HepG2 (cell line): ENCODE measurements at regions not wholly inside any gene's neighbourhood (a gene's known extent, or its start where the extent isn't known, plus 50 kb on each side); places are given as distances from the start of the nearest gene placed in this dataset.
"Not testable (repeated sequence)": the region's sequence is repeated elsewhere in the genome, so short reads cannot be mapped to it uniquely, and the experiment has no call there.

Experiments
- ATAC-seq: fragments of 200-7000 bp; cut with Tn5 transposase; 3 replicates; pipeline ENCODE4 v1.9.1; 2020; ENCODE audit warnings: mild to moderate bottlenecking, moderate library complexity
- BruUV-seq: library from RNA; stranded (reverse); fragments of 400-500 nt; replicated peaks from 2 replicates; lab custom pipeline; 2021; lab: Mats Ljungman, UMichigan
- CTCF ChIA-PET: fragments of 300-600 bp; formaldehyde crosslinking; extraction: SDS; loops from one replicate; lab custom pipeline; 2021; ENCODE audit warnings: low total read pairs, inconsistent platforms, low intra/inter-chr PET ratio; lab: Yijun Ruan, JAX
- POLR2A ChIA-PET: fragments of 350-600 bp; sonication (Branson Sonifier 250); formaldehyde crosslinking; loops from one replicate; lab custom pipeline; 2020; ENCODE audit warnings: antibody characterized with exemption, inconsistent platforms; lab: Yijun Ruan, JAX
- DNase-seq: peaks from one replicate; pipeline ENCODE4 v3.0.0-alpha.2; 2015; ENCODE audit warnings: low spot score
- FAIRE-seq: peaks from 3 replicates; lab custom pipeline; 2011; peaks lifted over from hg19 to GRCh38; lab: Jason Lieb, UNC
- H2AFZ ChIP-seq: one replicate; pipeline ENCODE4 v1.6.1; 2011; ENCODE audit warnings: low read length, inconsistent platforms
- H3K27ac ChIP-seq: fragments of 300-600 bp; 3 replicates; pipeline ENCODE4 v1.8.0; 2011; ENCODE audit warnings: mixed run types, mild to moderate bottlenecking, mixed read lengths, low read length, inconsistent platforms; ENCODE audit not compliant: insufficient read depth; ENCODE audit errors: extremely low read length
- H3K27me3 ChIP-seq, 2 experiments: fragments of 200-600 bp in 1 of 2; 2 replicates in 1 of 2; 3 replicates in 1 of 2; pipeline versions ENCODE4 v1.6.0 to v1.8.0; 2011; ENCODE audit warnings: low read length in 2 of 2, mild to moderate bottlenecking in 2 of 2, moderate library complexity in 2 of 2, inconsistent platforms in 1 of 2; ENCODE audit not compliant: insufficient read depth in 2 of 2, control insufficient read depth in 1 of 2
- H3K36me3 ChIP-seq, 2 experiments: fragments of 200-600 bp in 1 of 2; replicated peaks in 1 of 2; 2 replicates in 1 of 2; 3 replicates in 1 of 2; pipeline versions ENCODE4 v1.5.1 to v1.8.0; 2011; ENCODE audit warnings: low read length in 2 of 2, inconsistent platforms in 1 of 2; ENCODE audit not compliant: insufficient read depth in 2 of 2, control insufficient read depth in 1 of 2
- H3K4me1 ChIP-seq: 2 replicates; pipeline ENCODE4 v1.5.1; 2012; ENCODE audit warnings: low read length, inconsistent platforms; ENCODE audit not compliant: insufficient read depth
- H3K4me2 ChIP-seq: 2 replicates; pipeline ENCODE4 v1.6.0; 2011; ENCODE audit warnings: low read depth, low read length, inconsistent platforms
- H3K4me3 ChIP-seq, 3 experiments: fragments of 200-600 bp in 1 of 3; sonication (generic), shearing (Covaris generic) in 1 of 3; replicated peaks in 1 of 3; 2 replicates each; pipeline ENCODE4 v1.5.1; 2011 to 2016; ENCODE audit warnings: low read length in 3 of 3, inconsistent platforms in 2 of 3, low read depth in 2 of 3, mild to moderate bottlenecking in 2 of 3, control low read depth in 1 of 3, mixed read lengths in 1 of 3; ENCODE audit not compliant: insufficient read depth in 1 of 3
- H3K79me2 ChIP-seq: one replicate; pipeline ENCODE4 v1.6.1; 2011; ENCODE audit warnings: low read length, inconsistent platforms; ENCODE audit not compliant: insufficient read depth
- H3K9ac ChIP-seq: 2 replicates; pipeline ENCODE4 v1.6.0; 2011; ENCODE audit warnings: mild to moderate bottlenecking, low read depth, low read length, inconsistent platforms; ENCODE audit not compliant: insufficient read depth
- H3K9me3 ChIP-seq: 2 replicates; pipeline ENCODE4 v1.5.1; 2012; ENCODE audit warnings: mild to moderate bottlenecking, low read length
- H4K20me1 ChIP-seq: 2 replicates; pipeline ENCODE4 v1.6.0; 2011; ENCODE audit warnings: inconsistent platforms, mild to moderate bottlenecking, low read length, moderate library complexity; ENCODE audit not compliant: insufficient read depth
- CCDC6 ChIP-seq: sonication (generic); formaldehyde crosslinking; IDR thresholded peaks from 2 replicates; pipeline ENCODE4 v1.8.1; 2022; ENCODE audit warnings: mild to moderate bottlenecking, missing genetic modification reagents, moderate library complexity
- GFI1 ChIP-seq: sonication (generic); formaldehyde crosslinking; IDR thresholded peaks from 2 replicates; pipeline ENCODE4 v1.5.0; 2020; ENCODE audit warnings: missing genetic modification reagents, mild to moderate bottlenecking, borderline replicate concordance
- POGZ ChIP-seq: sonication (generic); formaldehyde crosslinking; IDR thresholded peaks from 2 replicates; pipeline ENCODE4 v1.4.0; 2020; ENCODE audit warnings: mild to moderate bottlenecking, missing genetic modification reagents
- ZMYM2 ChIP-seq: sonication (generic); formaldehyde crosslinking; IDR thresholded peaks from 2 replicates; pipeline ENCODE4 v1.8.0; 2022; ENCODE audit warnings: mild to moderate bottlenecking, missing genetic modification reagents
- ZNF160 ChIP-seq: sonication (generic); formaldehyde crosslinking; IDR thresholded peaks from 2 replicates; pipeline ENCODE4 v1.8.0; 2022; ENCODE audit warnings: mild to moderate bottlenecking, inconsistent platforms, missing genetic modification reagents
- ZSCAN9 ChIP-seq: IDR thresholded peaks from 2 replicates; pipeline ENCODE4 v1.6.1; 2016; ENCODE audit warnings: borderline replicate concordance
- whole genome bisulfite sequencing: methylation state at CpG from one replicate; pipeline ENCODE4 v1.1.6; 2017; ENCODE audit warnings: low lambda C conversion rate; 5-methylcytosine and 5-hydroxymethylcytosine counted together
- in situ Hi-C: cut with HindIII; loops from 2 replicates; pipeline ENCODE4 v1.10.0; 2017; ENCODE audit warnings: low pct_unique_long_range_greater_than_20kb; ENCODE audit not compliant: extremely low pct_ligation_motif_present
- intact Hi-C: fragments of 100-400 bp; cut with micrococcal nuclease; formaldehyde crosslinking; loops from one replicate; pipeline ENCODE4 v1.10.0; 2022; ENCODE audit not compliant: unreplicated experiment
- TF ChIP-seq, protein P1 (sequence below): sonication (generic); formaldehyde crosslinking; IDR thresholded peaks from 2 replicates; pipeline ENCODE4 v1.5.1; 2020; ENCODE audit warnings: missing genetic modification reagents, mild to moderate bottlenecking, borderline replicate concordance
- TF ChIP-seq, protein P2 (sequence below): sonication (generic); formaldehyde crosslinking; IDR thresholded peaks from 2 replicates; pipeline ENCODE4 v1.8.0; 2022; ENCODE audit warnings: mild to moderate bottlenecking, missing genetic modification reagents, moderate library complexity
- TF ChIP-seq, protein P3 (sequence below): sonication (generic); formaldehyde crosslinking; IDR thresholded peaks from 2 replicates; pipeline ENCODE4 v1.5.0; 2020; ENCODE audit warnings: mild to moderate bottlenecking, missing genetic modification reagents, borderline replicate concordance

DNA sequence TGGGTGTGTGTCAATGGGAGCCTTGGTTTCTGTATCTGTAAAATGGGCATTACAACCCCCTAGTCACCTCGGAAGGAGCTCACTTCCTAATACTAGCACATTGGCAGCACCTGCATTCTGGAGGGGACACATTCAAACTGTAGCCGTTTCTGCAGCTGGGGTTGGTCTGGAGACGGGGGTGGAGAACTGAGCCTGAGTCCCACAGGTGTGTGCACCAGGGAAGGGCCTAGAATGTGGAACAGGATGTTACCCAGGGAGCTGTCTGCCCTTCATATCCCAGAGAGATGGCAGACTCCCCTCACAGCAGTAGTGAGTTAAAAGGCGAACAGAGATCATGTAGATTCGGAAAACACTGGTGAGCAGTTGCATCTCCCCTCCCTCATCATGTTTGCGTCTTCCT is 272.8 kb upstream of the ZNF32 start:
- no peak overlapping the region for H3K9ac ChIP-seq
- in situ Hi-C loops (no loop called here), intact Hi-C loops (loop anchor here (10.0 kb wide), 1 partner anchor 463 kb away; the partner anchor contains the start of gene CXCL12)
- H3K4me3 ChIP-seq, result no peak overlapping the region
- H3K4me2 ChIP-seq, result no peak overlapping the region
- no peaks in the 10 kb centered on the region for H3K9me3 ChIP-seq
- BruUV-seq, result no TSS peak
- H3K27me3 ChIP-seq, result peaks cover 0 to 6% of the 10 kb centered on the region in 2 experiments; a peak in 1 of 5 replicates
- no peaks in the 10 kb centered on the region for H3K36me3 ChIP-seq
- H2AFZ ChIP-seq, result no peak overlapping the region
- WGBS, result 50% methylated on average over 6 of the region's 6 CpGs
- no peak overlapping the region for H3K27ac ChIP-seq
- no peaks in the 10 kb centered on the region for H4K20me1 ChIP-seq
- TF ChIP-seq ZMYM2 (CRISPR knock-in tag) (no peak), CCDC6 (CRISPR knock-in tag) (no peak), POGZ (CRISPR knock-in tag) (no peak), ZSCAN9 (CRISPR knock-in tag) (no peak), ZNF160 (CRISPR knock-in tag) (no peak), GFI1 (CRISPR knock-in tag) (no peak)
- TF ChIP-seq, protein P1, sequence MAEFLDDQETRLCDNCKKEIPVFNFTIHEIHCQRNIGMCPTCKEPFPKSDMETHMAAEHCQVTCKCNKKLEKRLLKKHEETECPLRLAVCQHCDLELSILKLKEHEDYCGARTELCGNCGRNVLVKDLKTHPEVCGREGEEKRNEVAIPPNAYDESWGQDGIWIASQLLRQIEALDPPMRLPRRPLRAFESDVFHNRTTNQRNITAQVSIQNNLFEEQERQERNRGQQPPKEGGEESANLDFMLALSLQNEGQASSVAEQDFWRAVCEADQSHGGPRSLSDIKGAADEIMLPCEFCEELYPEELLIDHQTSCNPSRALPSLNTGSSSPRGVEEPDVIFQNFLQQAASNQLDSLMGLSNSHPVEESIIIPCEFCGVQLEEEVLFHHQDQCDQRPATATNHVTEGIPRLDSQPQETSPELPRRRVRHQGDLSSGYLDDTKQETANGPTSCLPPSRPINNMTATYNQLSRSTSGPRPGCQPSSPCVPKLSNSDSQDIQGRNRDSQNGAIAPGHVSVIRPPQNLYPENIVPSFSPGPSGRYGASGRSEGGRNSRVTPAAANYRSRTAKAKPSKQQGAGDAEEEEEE (CRISPR knock-in tag), result no peak
- TF ChIP-seq, protein P2, sequence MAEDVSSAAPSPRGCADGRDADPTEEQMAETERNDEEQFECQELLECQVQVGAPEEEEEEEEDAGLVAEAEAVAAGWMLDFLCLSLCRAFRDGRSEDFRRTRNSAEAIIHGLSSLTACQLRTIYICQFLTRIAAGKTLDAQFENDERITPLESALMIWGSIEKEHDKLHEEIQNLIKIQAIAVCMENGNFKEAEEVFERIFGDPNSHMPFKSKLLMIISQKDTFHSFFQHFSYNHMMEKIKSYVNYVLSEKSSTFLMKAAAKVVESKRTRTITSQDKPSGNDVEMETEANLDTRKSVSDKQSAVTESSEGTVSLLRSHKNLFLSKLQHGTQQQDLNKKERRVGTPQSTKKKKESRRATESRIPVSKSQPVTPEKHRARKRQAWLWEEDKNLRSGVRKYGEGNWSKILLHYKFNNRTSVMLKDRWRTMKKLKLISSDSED (CRISPR knock-in tag), result no peak
- TF ChIP-seq, protein P3, sequence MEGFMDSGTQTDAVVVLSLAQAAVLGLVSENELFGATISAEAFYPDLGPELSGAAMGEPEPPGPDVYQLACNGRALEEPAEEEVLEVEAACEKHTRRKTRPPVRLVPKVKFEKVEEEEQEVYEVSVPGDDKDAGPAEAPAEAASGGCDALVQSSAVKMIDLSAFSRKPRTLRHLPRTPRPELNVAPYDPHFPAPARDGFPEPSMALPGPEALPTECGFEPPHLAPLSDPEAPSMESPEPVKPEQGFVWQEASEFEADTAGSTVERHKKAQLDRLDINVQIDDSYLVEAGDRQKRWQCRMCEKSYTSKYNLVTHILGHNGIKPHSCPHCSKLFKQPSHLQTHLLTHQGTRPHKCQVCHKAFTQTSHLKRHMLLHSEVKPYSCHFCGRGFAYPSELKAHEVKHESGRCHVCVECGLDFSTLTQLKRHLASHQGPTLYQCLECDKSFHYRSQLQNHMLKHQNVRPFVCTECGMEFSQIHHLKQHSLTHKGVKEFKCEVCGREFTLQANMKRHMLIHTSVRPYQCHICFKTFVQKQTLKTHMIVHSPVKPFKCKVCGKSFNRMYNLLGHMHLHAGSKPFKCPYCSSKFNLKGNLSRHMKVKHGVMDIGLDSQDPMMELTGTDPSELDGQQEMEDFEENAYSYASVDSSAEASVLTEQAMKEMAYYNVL, result no peak
- CTCF ChIA-PET, result no interaction called here
- no peaks in the 10 kb centered on the region for H3K79me2 ChIP-seq
- ATAC-seq (no peak), DNase-seq (no peak), FAIRE-seq (no peak)
- POLR2A ChIA-PET, result no interaction called here
- H3K4me1 ChIP-seq, result no peaks in the 10 kb centered on the region

DNA sequence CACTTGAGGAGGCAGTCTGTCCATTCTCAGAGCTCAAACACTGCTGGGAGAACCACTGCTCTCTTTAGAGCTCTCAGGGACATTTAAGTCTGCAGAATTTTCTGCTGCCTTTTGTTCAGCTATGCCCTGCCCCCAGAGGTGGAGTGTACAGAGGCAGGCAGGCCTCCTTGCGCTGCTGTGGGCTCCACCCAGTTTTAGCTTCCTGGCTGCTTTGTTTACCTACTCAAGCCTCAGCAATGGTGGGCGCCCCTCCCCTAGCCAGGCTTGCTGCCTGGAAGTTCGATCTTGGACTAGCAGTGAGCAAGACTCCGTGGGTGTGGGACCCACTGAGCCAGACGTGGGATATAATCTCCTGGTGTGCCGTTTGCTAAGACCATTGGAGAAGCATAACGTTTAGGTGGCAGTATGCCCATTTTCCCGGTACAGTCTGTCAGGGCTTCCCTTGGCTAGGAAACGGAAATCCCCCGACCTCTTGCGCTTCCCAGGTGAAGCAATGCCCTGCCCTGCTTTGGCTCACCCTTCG is 271.6 kb upstream of the ZNF32 start:
- in situ Hi-C loops, H3K9me3 ChIP-seq, POLR2A ChIA-PET, H3K9ac ChIP-seq, H3K27ac ChIP-seq, ATAC-seq, BruUV-seq, H3K79me2 ChIP-seq, H3K27me3 ChIP-seq, FAIRE-seq, CTCF ChIA-PET, H4K20me1 ChIP-seq, DNase-seq, H3K4me3 ChIP-seq, H3K36me3 ChIP-seq, H2AFZ ChIP-seq, H3K4me2 ChIP-seq, H3K4me1 ChIP-seq: not testable (repeated sequence)
- intact Hi-C loops, result loop anchor here (10.0 kb wide), 1 partner anchor 465 kb away; the partner anchor contains the start of gene CXCL12
- 29% methylated on average over 6 of the region's 12 CpGs for WGBS
